MM.1S (cell line): ENCODE measurements at regions not wholly inside any gene's neighbourhood (a gene's known extent, or its start where the extent isn't known, plus 50 kb on each side); places are given as distances from the start of the nearest gene placed in this dataset.
A peak's percentile ranks its signal among the peaks of the same experiment; 100 is the strongest.

ENCODE experiments used
- DNase-seq: peaks from one replicate; pipeline ENCODE4 v3.0.0-alpha.2; 2015
- H2AFZ ChIP-seq: fragments of 300-600 bp; sonication (generic); 2 replicates; pipeline ENCODE4 v1.6.0; 2016; ENCODE audit warnings: antibody characterized with exemption, low read length
- H3F3A ChIP-seq: fragments of 300-600 bp; sonication (generic); 2 replicates; pipeline ENCODE4 v1.6.1; 2016; ENCODE audit warnings: mild to moderate bottlenecking, antibody characterized with exemption, low read length, moderate library complexity, mixed read lengths; ENCODE audit not compliant: insufficient read depth
- H3K27ac ChIP-seq: fragments of 300-600 bp; sonication (generic); 2 replicates; pipeline ENCODE4 v1.5.1; 2016; ENCODE audit warnings: mild to moderate bottlenecking, low read length
- H3K27me3 ChIP-seq: fragments of 300-600 bp; sonication (generic); replicated peaks from 2 replicates; pipeline ENCODE4 v1.6.0; 2016; ENCODE audit warnings: low read length; ENCODE audit not compliant: insufficient read depth
- H3K36me3 ChIP-seq: fragments of 300-600 bp; sonication (generic); replicated peaks from 2 replicates; pipeline ENCODE4 v1.6.1; 2016; ENCODE audit warnings: mild to moderate bottlenecking, low read length, mixed read lengths; ENCODE audit not compliant: insufficient read depth
- H3K4me1 ChIP-seq: fragments of 300-600 bp; sonication (generic); 2 replicates; pipeline ENCODE4 v1.6.1; 2016; ENCODE audit warnings: low read length, mixed read lengths
- H3K4me2 ChIP-seq: fragments of 300-600 bp; sonication (generic); 2 replicates; pipeline ENCODE4 v1.6.0; 2016; ENCODE audit warnings: low read depth, low read length
- H3K4me3 ChIP-seq: fragments of 300-600 bp; sonication (generic); 2 replicates; pipeline ENCODE4 v1.5.1; 2016; ENCODE audit warnings: low read length, mixed read lengths
- H3K79me2 ChIP-seq: fragments of 300-600 bp; sonication (generic); 2 replicates; pipeline ENCODE4 v1.6.1; 2016; ENCODE audit warnings: mixed run types, low read length, mixed read lengths
- H3K9ac ChIP-seq: fragments of 300-600 bp; sonication (generic); 2 replicates; pipeline ENCODE4 v1.6.1; 2016; ENCODE audit warnings: low read length, mixed read lengths
- H3K9me2 ChIP-seq: fragments of 300-600 bp; sonication (generic); replicated peaks from 2 replicates; pipeline ENCODE4 v1.6.1; 2016; ENCODE audit warnings: mild to moderate bottlenecking, low read length, mixed read lengths; ENCODE audit not compliant: insufficient read depth
- H3K9me3 ChIP-seq: fragments of 300-600 bp; sonication (generic); replicated peaks from 2 replicates; pipeline ENCODE4 v1.6.1; 2016; ENCODE audit warnings: mild to moderate bottlenecking, low read length, mixed read lengths; ENCODE audit not compliant: insufficient read depth
- H4K20me1 ChIP-seq: fragments of 300-600 bp; sonication (generic); 2 replicates; pipeline ENCODE4 v1.6.1; 2016; ENCODE audit warnings: mild to moderate bottlenecking, low read length, moderate library complexity, mixed read lengths; ENCODE audit not compliant: insufficient read depth
- EZH2 ChIP-seq: fragments of 300-600 bp; sonication (generic); optimal IDR thresholded peaks from 2 replicates; pipeline ENCODE3; 2017; ENCODE audit warnings: low read depth, mild to moderate bottlenecking, antibody characterized with exemption, low read length, mixed read lengths
- EZH2phosphoT487 ChIP-seq: fragments of 300-600 bp; sonication (generic); IDR thresholded peaks from 2 replicates; pipeline ENCODE4 v1.6.1; 2018; ENCODE audit warnings: antibody characterized with exemption, low read length
- TF ChIP-seq, protein P1 (sequence below): fragments of 300-600 bp; sonication (generic); IDR thresholded peaks from 2 replicates; pipeline ENCODE4 v1.5.1; 2016; ENCODE audit warnings: antibody characterized with exemption, low read length, mixed read lengths

DNA sequence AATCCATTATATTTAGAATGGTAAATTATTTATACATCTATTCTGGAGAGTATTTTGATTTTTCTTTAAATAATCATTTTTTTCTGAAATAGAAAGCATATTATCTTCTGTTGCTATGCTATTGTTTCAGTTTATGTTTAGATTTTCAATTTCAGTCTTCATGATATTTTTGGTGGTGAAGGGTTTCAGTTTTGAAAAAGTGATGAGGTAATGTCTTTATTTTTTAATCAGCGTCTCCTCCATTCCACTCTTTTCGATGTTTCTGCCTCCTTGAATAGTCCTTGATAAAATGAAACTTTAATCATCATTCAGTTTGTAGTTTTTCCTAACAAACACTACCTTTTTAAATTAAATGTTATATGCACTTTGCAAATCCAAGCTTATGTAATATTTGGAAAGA lies 428.6 kb downstream of the PTPRC start:
- Histone ChIP-seq H3K4me3 (peak overlapping the region; percentile 39; the same call in 1 of the 2 replicates), H3K9me3 (no peaks in the 10 kb centered on the region), H3K27me3 (peaks cover 11% of the 10 kb centered on the region; the same call in 1 of the 2 replicates), H3K27ac (peak overlapping the region; percentile 5; the same call in 1 of the 2 replicates), H3F3A (peaks cover 3% of the 10 kb centered on the region; the same call in 1 of the 2 replicates), H3K79me2 (no peaks in the 10 kb centered on the region), H3K9ac (peak overlapping the region; percentile 24; the same call in 1 of the 2 replicates), H4K20me1 (no peaks in the 10 kb centered on the region), H3K4me2 (peak overlapping the region; percentile 67), H3K36me3 (no peaks in the 10 kb centered on the region), H3K4me1 (peaks cover 30% of the 10 kb centered on the region), H3K9me2 (no peaks in the 10 kb centered on the region), H2AFZ (no peak overlapping the region; the same call in 1 of the 2 replicates)
- TF ChIP-seq EZH2 = no peak
- no peak for TF ChIP-seq EZH2phosphoT487
- TF ChIP-seq, protein P1, sequence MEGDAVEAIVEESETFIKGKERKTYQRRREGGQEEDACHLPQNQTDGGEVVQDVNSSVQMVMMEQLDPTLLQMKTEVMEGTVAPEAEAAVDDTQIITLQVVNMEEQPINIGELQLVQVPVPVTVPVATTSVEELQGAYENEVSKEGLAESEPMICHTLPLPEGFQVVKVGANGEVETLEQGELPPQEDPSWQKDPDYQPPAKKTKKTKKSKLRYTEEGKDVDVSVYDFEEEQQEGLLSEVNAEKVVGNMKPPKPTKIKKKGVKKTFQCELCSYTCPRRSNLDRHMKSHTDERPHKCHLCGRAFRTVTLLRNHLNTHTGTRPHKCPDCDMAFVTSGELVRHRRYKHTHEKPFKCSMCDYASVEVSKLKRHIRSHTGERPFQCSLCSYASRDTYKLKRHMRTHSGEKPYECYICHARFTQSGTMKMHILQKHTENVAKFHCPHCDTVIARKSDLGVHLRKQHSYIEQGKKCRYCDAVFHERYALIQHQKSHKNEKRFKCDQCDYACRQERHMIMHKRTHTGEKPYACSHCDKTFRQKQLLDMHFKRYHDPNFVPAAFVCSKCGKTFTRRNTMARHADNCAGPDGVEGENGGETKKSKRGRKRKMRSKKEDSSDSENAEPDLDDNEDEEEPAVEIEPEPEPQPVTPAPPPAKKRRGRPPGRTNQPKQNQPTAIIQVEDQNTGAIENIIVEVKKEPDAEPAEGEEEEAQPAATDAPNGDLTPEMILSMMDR = no peak
- peak; percentile 66 for DNase-seq

DNA sequence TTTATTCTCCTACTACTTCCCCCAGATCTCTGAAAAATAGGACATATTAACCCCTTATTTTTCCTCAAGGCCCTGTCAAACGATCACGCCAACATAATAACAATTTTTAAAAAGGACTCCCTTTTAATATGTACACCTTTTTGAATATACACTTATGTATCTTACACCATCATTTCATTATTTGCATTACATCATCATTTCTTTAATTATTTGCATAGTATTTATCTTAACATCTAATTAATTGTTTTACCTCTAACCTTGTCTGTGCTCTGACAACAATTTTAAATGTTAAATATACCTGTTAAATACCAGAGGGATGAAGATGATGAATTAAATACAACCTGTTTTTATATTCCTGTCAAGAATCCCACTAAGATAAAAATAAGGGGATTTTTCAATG lies 432.2 kb downstream of the PTPRC start:
- peaks cover 27% of the 10 kb centered on the region for H3K4me1 ChIP-seq
- no peak overlapping the region for H3K27ac ChIP-seq
- H3K4me3 ChIP-seq = no peak overlapping the region
- H3K9ac ChIP-seq = no peak overlapping the region
- H3K27me3 ChIP-seq = peaks cover 11% of the 10 kb centered on the region; the same call in 1 of the 2 replicates
- H3K9me3 ChIP-seq = no peaks in the 10 kb centered on the region
- H3K36me3 ChIP-seq = no peaks in the 10 kb centered on the region
- H3F3A ChIP-seq = peaks cover 3% of the 10 kb centered on the region; the same call in 1 of the 2 replicates
- H2AFZ ChIP-seq = no peak overlapping the region
- H3K79me2 ChIP-seq = no peaks in the 10 kb centered on the region
- TF ChIP-seq EZH2phosphoT487 (no peak), EZH2 (no peak)
- TF ChIP-seq, protein P1 = no peak
- no peak overlapping the region for H3K4me2 ChIP-seq
- DNase-seq = no peak
- H3K9me2 ChIP-seq = no peaks in the 10 kb centered on the region
- H4K20me1 ChIP-seq = no peaks in the 10 kb centered on the region

DNA sequence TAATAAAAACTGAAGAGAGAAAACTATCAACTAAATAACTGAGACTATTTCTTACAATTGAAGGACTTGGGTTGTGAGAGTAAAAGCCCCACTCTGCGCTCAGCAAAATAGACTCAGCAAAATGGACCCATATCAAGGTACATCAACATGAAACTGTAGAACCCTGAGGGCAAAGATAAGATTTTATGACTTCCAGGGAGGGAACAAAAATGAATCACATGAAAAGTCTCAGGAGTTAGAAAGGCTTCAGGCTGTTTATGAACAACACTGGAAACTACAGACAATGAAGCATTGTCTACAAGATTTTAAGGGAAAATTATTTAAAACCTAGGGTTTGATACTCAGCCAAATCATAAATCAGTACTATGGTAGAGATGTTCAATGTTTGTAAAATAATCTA lies 434.3 kb downstream of the PTPRC start:
- Histone ChIP-seq H3K4me2 (no peak overlapping the region), H3K9me3 (no peaks in the 10 kb centered on the region), H3K9ac (no peak overlapping the region), H3K4me3 (no peak overlapping the region), H3F3A (no peaks in the 10 kb centered on the region), H3K27me3 (peaks cover 10% of the 10 kb centered on the region; the same call in 1 of the 2 replicates), H3K4me1 (peaks cover 9% of the 10 kb centered on the region), H3K79me2 (no peaks in the 10 kb centered on the region), H3K27ac (no peak overlapping the region), H4K20me1 (no peaks in the 10 kb centered on the region), H2AFZ (no peak overlapping the region), H3K36me3 (no peaks in the 10 kb centered on the region), H3K9me2 (no peaks in the 10 kb centered on the region)
- TF ChIP-seq EZH2 (no peak), EZH2phosphoT487 (no peak)
- TF ChIP-seq, protein P1 = no peak
- DNase-seq = no peak
